ENCODE measurements at regions not wholly inside any gene's neighbourhood (a gene's known extent, or its start where the extent isn't known, plus 50 kb on each side); places are given as distances from the start of the nearest gene placed in this dataset.

GRCh38 chr5:17388717-17389116, 109.3 kb upstream of the TAF11L2 start:
- H3K27ac ChIP-seq = no peak overlapping the region
- TF ChIP-seq ZFX (IDR thresholded peaks at IDR 0.05) (no peak), CTCF (conservative IDR thresholded peaks at IDR 0.05) (no peak)

GRCh38 chr5:17394086-17394485, 103.9 kb upstream of the TAF11L2 start:
- TF ChIP-seq ZFX (IDR thresholded peaks at IDR 0.05) (no peak), CTCF (conservative IDR thresholded peaks at IDR 0.05) (no peak)
- H3K27ac ChIP-seq = no peak overlapping the region

GRCh38 chr5:17395106-17395880, 102.7 kb upstream of the TAF11L2 start:
- no peak overlapping the region for H3K27ac ChIP-seq
- TF ChIP-seq CTCF (conservative IDR thresholded peaks at IDR 0.05) (no peak), ZFX (IDR thresholded peaks at IDR 0.05) (no peak)

- no peak overlapping the region for H3K27ac ChIP-seq
- TF ChIP-seq CTCF (conservative IDR thresholded peaks at IDR 0.05) (no peak), ZFX (IDR thresholded peaks at IDR 0.05) (no peak)
Measured at GRCh38 chr5:17396247-17396646, 101.8 kb upstream of the TAF11L2 start.

- TF ChIP-seq CTCF (conservative IDR thresholded peaks at IDR 0.05) = no peak
- no peak for TF ChIP-seq ZFX (IDR thresholded peaks at IDR 0.05)
- no peak overlapping the region for H3K27ac ChIP-seq
Measured at GRCh38 chr5:17398431-17398830, 99.6 kb upstream of the TAF11L2 start.

- TF ChIP-seq ZFX (IDR thresholded peaks at IDR 0.05) (no peak), CTCF (conservative IDR thresholded peaks at IDR 0.05) (no peak)
- no peak overlapping the region for H3K27ac ChIP-seq
Measured at GRCh38 chr5:17398866-17399835, 98.9 kb upstream of the TAF11L2 start.

- H3K27ac ChIP-seq = no peak overlapping the region
- TF ChIP-seq CTCF (conservative IDR thresholded peaks at IDR 0.05) = no peak
- no peak for TF ChIP-seq ZFX (IDR thresholded peaks at IDR 0.05)
Measured at GRCh38 chr5:17399931-17400330, 98.1 kb upstream of the TAF11L2 start.

All from C4-2B (cell line).